ENCODE measurements at regions not wholly inside any gene's neighbourhood (a gene's known extent, or its start where the extent isn't known, plus 50 kb on each side); places are given as distances from the start of the nearest gene placed in this dataset.

- no peak for DNase-seq (ENCODE audit: low read depth)
- H3K4me3 ChIP-seq (ENCODE audit: low read depth, low read length) = no peak overlapping the region
- no peak for TF ChIP-seq CTCF (IDR thresholded peaks at IDR 0.05; ENCODE audit: control insufficient read depth, extremely low read depth, insufficient read depth)
Observed at GRCh38 chr5:167765352-167765751, 526.1 kb upstream of the WWC1 start.

- no peak for TF ChIP-seq CTCF (IDR thresholded peaks at IDR 0.05; ENCODE audit: control insufficient read depth, extremely low read depth, insufficient read depth)
- H3K4me3 ChIP-seq (ENCODE audit: low read depth, low read length) = no peak overlapping the region
- DNase-seq (ENCODE audit: low read depth) = no peak
Observed at GRCh38 chr5:167766957-167767356, 524.5 kb upstream of the WWC1 start.

GRCh38 chr5:167767795-167768194, 523.6 kb upstream of the WWC1 start:
- TF ChIP-seq CTCF (IDR thresholded peaks at IDR 0.05; ENCODE audit: control insufficient read depth, extremely low read depth, insufficient read depth) = no peak
- no peak overlapping the region for H3K4me3 ChIP-seq (ENCODE audit: low read depth, low read length)
- no peak for DNase-seq (ENCODE audit: low read depth)

GRCh38 chr5:167769846-167770413, 521.5 kb upstream of the WWC1 start:
- no peak for TF ChIP-seq CTCF (IDR thresholded peaks at IDR 0.05; ENCODE audit: control insufficient read depth, extremely low read depth, insufficient read depth)
- DNase-seq (ENCODE audit: low read depth) = no peak
- no peak overlapping the region for H3K4me3 ChIP-seq (ENCODE audit: low read depth, low read length)

- TF ChIP-seq CTCF (IDR thresholded peaks at IDR 0.05; ENCODE audit: control insufficient read depth, extremely low read depth, insufficient read depth) = no peak
- DNase-seq (ENCODE audit: low read depth) = no peak
- no peak overlapping the region for H3K4me3 ChIP-seq (ENCODE audit: low read depth, low read length)
Observed at GRCh38 chr5:167770461-167770860, 521.0 kb upstream of the WWC1 start.

GRCh38 chr5:167771571-167771970, 519.9 kb upstream of the WWC1 start:
- TF ChIP-seq CTCF (IDR thresholded peaks at IDR 0.05; ENCODE audit: control insufficient read depth, extremely low read depth, insufficient read depth) = no peak
- no peak for DNase-seq (ENCODE audit: low read depth)
- no peak overlapping the region for H3K4me3 ChIP-seq (ENCODE audit: low read depth, low read length)

GRCh38 chr5:167773668-167774301, 517.7 kb upstream of the WWC1 start:
- DNase-seq (ENCODE audit: low read depth) = no peak
- no peak for TF ChIP-seq CTCF (IDR thresholded peaks at IDR 0.05; ENCODE audit: control insufficient read depth, extremely low read depth, insufficient read depth)
- H3K4me3 ChIP-seq (ENCODE audit: low read depth, low read length) = no peak overlapping the region

Measured in LNCaP clone FGC (cell line).